ENCODE measurements at regions not wholly inside any gene's neighbourhood (a gene's known extent, or its start where the extent isn't known, plus 50 kb on each side); places are given as distances from the start of the nearest gene placed in this dataset.

DNA sequence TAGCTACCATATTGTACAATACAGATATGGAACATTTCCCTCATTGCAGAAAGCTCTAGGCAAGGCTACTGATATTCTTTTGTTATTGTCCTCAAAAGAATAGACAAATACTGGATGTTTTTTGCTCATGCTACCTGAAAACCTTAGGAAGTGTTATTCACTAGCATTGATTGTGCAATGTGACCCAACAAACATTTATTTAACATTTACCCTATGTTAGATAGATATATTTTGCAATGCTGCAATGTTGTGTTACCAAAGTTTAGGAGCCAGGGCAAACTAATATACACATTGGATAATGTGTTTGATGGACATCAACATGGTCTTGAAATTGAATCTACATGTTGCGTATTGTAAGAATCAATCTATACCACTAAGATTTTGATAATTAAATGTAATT lies 112.8 kb upstream of the CREB5 start:
- BruUV-seq (replicated peaks): no TSS peak
- intact Hi-C loops (cut with micrococcal nuclease; ENCODE audit: unreplicated experiment): loop anchor here (1.0 to 5.0 kb wide), 5 partner anchors 63 to 555 kb away; no protein-coding TSS in a partner anchor
- no peak overlapping the region for H3K27ac Mint-ChIP-seq (ENCODE audit: unreplicated experiment)
- no peak for TF ChIP-seq CTCF (IDR thresholded peaks at IDR 0.05; ENCODE audit: insufficient read depth in 1 of 2, low read depth in 1 of 2, low read length in 1 of 2, severe bottlenecking in 1 of 2, unreplicated experiment in 1 of 2)
- ChIA-PET POLR2A (no interaction called here), CTCF (interaction anchor here (0.6 to 1.4 kb wide), 8 partner anchors 15 to 236 kb away, joined by 3 to 6 read pairs (median 3); no protein-coding TSS in a partner anchor)
- no peaks in the 10 kb centered on the region for H3K4me1 Mint-ChIP-seq (ENCODE audit: low read depth, unreplicated experiment)
- H3K9me3 ChIP-seq: no peaks in the 10 kb centered on the region
- H3K36me3 ChIP-seq (ENCODE audit: control insufficient read depth, insufficient read depth, low read length): no peaks in the 10 kb centered on the region
- no peaks in the 10 kb centered on the region for H3K4me1 ChIP-seq
- peaks cover 3% of the 10 kb centered on the region for H3K27me3 Mint-ChIP-seq (ENCODE audit: insufficient read depth, unreplicated experiment)
- no peaks in the 10 kb centered on the region for H3K36me3 Mint-ChIP-seq (ENCODE audit: insufficient read depth, unreplicated experiment)
- H3K9me3 Mint-ChIP-seq (ENCODE audit: unreplicated experiment): no peaks in the 10 kb centered on the region
- H3K4me3 ChIP-seq (ENCODE audit: low read depth, low read length): no peak overlapping the region
- H3K27me3 ChIP-seq (replicated peaks; ENCODE audit: control insufficient read depth, insufficient read depth, low read length): no peaks in the 10 kb centered on the region
- DNase-seq: no peak
- H3K4me3 Mint-ChIP-seq (ENCODE audit: unreplicated experiment): no peak overlapping the region

DNA sequence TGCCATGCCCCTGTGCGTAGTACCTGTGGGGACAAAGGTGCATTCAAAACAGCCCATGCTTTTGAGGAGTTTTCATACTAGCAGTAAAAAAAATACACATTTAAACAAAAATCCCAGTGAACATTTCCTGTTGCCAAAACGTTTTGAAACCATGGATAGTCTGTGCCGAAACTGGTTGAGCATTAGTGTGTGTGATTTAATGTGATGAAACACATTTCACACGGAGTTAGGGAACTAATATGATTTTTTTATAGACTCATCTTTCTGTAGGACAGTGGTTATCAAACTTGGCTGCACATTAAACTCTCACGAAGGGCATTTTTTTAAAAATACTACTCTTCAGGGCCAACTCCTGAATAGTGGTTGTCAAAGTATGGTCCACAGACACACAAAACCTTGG lies 111.8 kb upstream of the CREB5 start:
- no peak overlapping the region for H3K4me3 Mint-ChIP-seq (ENCODE audit: unreplicated experiment)
- Histone ChIP-seq H3K36me3 (ENCODE audit: control insufficient read depth, insufficient read depth, low read length) (no peaks in the 10 kb centered on the region), H3K4me3 (ENCODE audit: low read depth, low read length) (no peak overlapping the region), H3K4me1 (no peaks in the 10 kb centered on the region), H3K9me3 (no peaks in the 10 kb centered on the region), H3K27me3 (replicated peaks; ENCODE audit: control insufficient read depth, insufficient read depth, low read length) (no peaks in the 10 kb centered on the region)
- DNase-seq: no peak
- CTCF ChIA-PET: no interaction called here
- no peaks in the 10 kb centered on the region for H3K4me1 Mint-ChIP-seq (ENCODE audit: low read depth, unreplicated experiment)
- H3K36me3 Mint-ChIP-seq (ENCODE audit: insufficient read depth, unreplicated experiment): no peaks in the 10 kb centered on the region
- H3K27me3 Mint-ChIP-seq (ENCODE audit: insufficient read depth, unreplicated experiment): peaks cover 3% of the 10 kb centered on the region
- no peak for TF ChIP-seq CTCF (IDR thresholded peaks at IDR 0.05; ENCODE audit: insufficient read depth in 1 of 2, low read depth in 1 of 2, low read length in 1 of 2, severe bottlenecking in 1 of 2, unreplicated experiment in 1 of 2)
- no peak overlapping the region for H3K27ac Mint-ChIP-seq (ENCODE audit: unreplicated experiment)
- no peaks in the 10 kb centered on the region for H3K9me3 Mint-ChIP-seq (ENCODE audit: unreplicated experiment)
- POLR2A ChIA-PET: no interaction called here
- BruUV-seq (replicated peaks): no TSS peak
- intact Hi-C loops (cut with micrococcal nuclease; ENCODE audit: unreplicated experiment): no loop called here

DNA sequence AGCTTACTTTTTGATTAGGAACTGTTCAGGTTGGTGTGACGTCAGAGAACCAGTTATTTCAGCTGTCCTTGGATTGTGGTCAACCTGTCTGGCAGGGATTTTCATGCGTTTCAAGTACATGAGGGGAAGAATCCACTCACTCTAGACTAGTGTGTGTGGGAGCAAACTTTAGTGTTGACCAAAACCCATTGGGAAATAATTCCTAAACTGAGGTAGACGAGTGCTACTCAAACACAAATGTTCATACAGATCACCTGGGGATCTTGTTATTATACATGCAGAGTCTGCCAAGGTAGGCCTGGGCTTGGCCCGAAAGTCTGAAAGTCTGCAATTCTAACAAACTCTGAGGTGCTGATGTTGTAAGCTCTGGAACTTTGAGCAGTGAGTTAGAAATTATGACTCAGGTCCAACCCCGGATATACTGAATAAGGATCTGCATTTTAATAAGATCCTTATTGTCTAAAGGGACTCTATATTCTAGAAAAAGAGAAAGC lies 111.1 kb upstream of the CREB5 start:
- Mint-ChIP-seq H3K9me3 (ENCODE audit: unreplicated experiment) (no peaks in the 10 kb centered on the region), H3K4me1 (ENCODE audit: low read depth, unreplicated experiment) (no peaks in the 10 kb centered on the region), H3K27ac (ENCODE audit: unreplicated experiment) (no peak overlapping the region), H3K27me3 (ENCODE audit: insufficient read depth, unreplicated experiment) (peaks cover 3% of the 10 kb centered on the region), H3K36me3 (ENCODE audit: insufficient read depth, unreplicated experiment) (no peaks in the 10 kb centered on the region), H3K4me3 (ENCODE audit: unreplicated experiment) (no peak overlapping the region)
- Histone ChIP-seq H3K9me3 (no peaks in the 10 kb centered on the region), H3K36me3 (ENCODE audit: control insufficient read depth, insufficient read depth, low read length) (no peaks in the 10 kb centered on the region), H3K4me3 (ENCODE audit: low read depth, low read length) (no peak overlapping the region), H3K27me3 (replicated peaks; ENCODE audit: control insufficient read depth, insufficient read depth, low read length) (no peaks in the 10 kb centered on the region), H3K4me1 (no peaks in the 10 kb centered on the region)
- ChIA-PET CTCF (no interaction called here), POLR2A (no interaction called here)
- DNase-seq: no peak
- intact Hi-C loops (cut with micrococcal nuclease; ENCODE audit: unreplicated experiment): no loop called here
- TF ChIP-seq CTCF (IDR thresholded peaks at IDR 0.05; ENCODE audit: insufficient read depth in 1 of 2, low read depth in 1 of 2, low read length in 1 of 2, severe bottlenecking in 1 of 2, unreplicated experiment in 1 of 2): no peak
- no TSS peak for BruUV-seq (replicated peaks)
